IPS-20b (cell line): ENCODE measurements at regions not wholly inside any gene's neighbourhood (a gene's known extent, or its start where the extent isn't known, plus 50 kb on each side); places are given as distances from the start of the nearest gene placed in this dataset.

Experiments
- H3K27ac ChIP-seq: one replicate; pipeline ENCODE4 v1.5.1; 2013; ENCODE audit warnings: low read length
- H3K27me3 ChIP-seq: 2 replicates; pipeline ENCODE4 v1.6.1; 2013; ENCODE audit warnings: mild to moderate bottlenecking, low read length, inconsistent platforms; ENCODE audit not compliant: insufficient read depth
- H3K36me3 ChIP-seq: 2 replicates; pipeline ENCODE4 v1.6.1; 2013; ENCODE audit warnings: low read depth, mild to moderate bottlenecking, inconsistent platforms, low read length, moderate library complexity; ENCODE audit not compliant: insufficient read depth
- H3K4me1 ChIP-seq: 2 replicates; pipeline ENCODE4 v1.6.1; 2013; ENCODE audit warnings: mild to moderate bottlenecking, control low read depth, inconsistent platforms, low read length, moderate library complexity; ENCODE audit not compliant: insufficient read depth
- H3K4me3 ChIP-seq: 2 replicates; pipeline ENCODE4 v1.5.1; 2013; ENCODE audit warnings: mild to moderate bottlenecking, low read length, inconsistent platforms
- H3K9ac ChIP-seq: 2 replicates; pipeline ENCODE4 v1.6.1; 2013; ENCODE audit warnings: low read depth, mild to moderate bottlenecking, inconsistent platforms, low read length, moderate library complexity
- H3K9me3 ChIP-seq: 2 replicates; pipeline ENCODE4 v1.6.1; 2013; ENCODE audit warnings: mild to moderate bottlenecking, low read depth, low read length, inconsistent platforms; ENCODE audit not compliant: insufficient read depth

DNA sequence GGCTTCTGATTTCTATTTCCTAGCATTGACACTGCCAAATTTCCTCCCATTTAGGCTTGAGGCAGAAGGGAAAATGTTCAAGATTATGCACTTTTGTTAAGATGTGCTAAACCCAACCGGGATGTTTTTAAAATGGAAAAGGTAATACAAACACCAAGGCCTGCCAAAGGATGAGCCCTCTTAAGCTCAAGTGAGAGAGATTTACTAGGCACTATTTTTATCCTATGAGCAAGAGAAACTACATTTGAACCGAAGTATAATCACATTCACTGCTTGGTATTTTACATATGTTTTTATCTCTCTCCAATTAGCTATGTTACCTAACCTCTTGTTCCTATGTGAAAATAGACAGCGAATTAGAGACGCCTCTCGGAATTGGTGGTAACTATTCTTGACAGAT lies 295.8 kb downstream of the GABRB3 start:
- no peaks in the 10 kb centered on the region for H3K36me3 ChIP-seq
- H3K4me1 ChIP-seq, result no peaks in the 10 kb centered on the region; the same call in 1 of the 2 replicates
- H3K27me3 ChIP-seq, result no peaks in the 10 kb centered on the region
- H3K27ac ChIP-seq, result no peak overlapping the region
- no peak overlapping the region for H3K9ac ChIP-seq
- no peak overlapping the region for H3K4me3 ChIP-seq
- H3K9me3 ChIP-seq, result peaks cover 13% of the 10 kb centered on the region

DNA sequence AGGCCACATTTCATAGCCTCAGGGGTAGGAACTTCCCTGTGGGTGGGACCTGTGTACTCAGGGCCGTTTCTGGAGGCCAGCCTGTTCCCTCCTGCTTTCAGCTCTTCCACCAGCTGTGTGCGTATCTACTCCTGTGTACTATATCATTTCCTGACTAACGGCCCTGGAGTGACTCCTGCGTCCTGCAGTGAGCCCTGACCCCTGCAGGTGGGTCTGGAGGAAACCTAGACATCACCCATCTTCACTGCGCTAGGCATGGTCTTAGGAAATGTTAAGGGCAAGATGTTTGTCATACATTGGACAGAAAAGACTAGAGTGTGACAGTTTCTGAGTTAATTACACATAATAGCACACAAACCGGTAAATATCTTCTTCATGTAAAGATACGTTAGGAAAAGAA lies 297.3 kb downstream of the GABRB3 start:
- Histone ChIP-seq H3K36me3 (no peaks in the 10 kb centered on the region), H3K27me3 (no peaks in the 10 kb centered on the region), H3K9ac (no peak overlapping the region), H3K27ac (no peak overlapping the region), H3K9me3 (peaks cover 13% of the 10 kb centered on the region), H3K4me3 (no peak overlapping the region), H3K4me1 (no peaks in the 10 kb centered on the region; the same call in 1 of the 2 replicates)

DNA sequence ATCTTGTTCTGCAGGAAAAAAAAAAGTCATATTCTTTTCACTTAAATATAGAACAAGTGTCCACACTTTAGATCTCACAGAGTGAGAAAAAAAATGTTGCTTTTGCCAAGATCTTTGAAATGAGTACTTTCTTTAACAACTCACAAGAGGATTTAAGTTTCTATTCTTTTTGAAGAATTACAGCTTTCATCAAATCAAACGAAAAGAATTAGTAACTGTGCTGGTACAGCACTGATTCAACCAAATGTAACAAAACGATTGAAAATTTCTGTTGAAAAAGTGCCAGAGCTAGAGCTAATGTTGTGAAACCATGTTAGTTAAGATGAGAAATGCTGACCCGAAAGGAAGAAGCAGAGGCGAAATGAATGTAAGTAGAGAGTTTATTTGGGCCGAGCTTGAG lies 300.2 kb downstream of the GABRB3 start:
- Histone ChIP-seq H3K4me3 (no peak overlapping the region), H3K27ac (no peak overlapping the region), H3K9ac (no peak overlapping the region), H3K36me3 (no peaks in the 10 kb centered on the region), H3K4me1 (no peaks in the 10 kb centered on the region; the same call in 1 of the 2 replicates), H3K27me3 (no peaks in the 10 kb centered on the region), H3K9me3 (peaks cover 13% of the 10 kb centered on the region)

DNA sequence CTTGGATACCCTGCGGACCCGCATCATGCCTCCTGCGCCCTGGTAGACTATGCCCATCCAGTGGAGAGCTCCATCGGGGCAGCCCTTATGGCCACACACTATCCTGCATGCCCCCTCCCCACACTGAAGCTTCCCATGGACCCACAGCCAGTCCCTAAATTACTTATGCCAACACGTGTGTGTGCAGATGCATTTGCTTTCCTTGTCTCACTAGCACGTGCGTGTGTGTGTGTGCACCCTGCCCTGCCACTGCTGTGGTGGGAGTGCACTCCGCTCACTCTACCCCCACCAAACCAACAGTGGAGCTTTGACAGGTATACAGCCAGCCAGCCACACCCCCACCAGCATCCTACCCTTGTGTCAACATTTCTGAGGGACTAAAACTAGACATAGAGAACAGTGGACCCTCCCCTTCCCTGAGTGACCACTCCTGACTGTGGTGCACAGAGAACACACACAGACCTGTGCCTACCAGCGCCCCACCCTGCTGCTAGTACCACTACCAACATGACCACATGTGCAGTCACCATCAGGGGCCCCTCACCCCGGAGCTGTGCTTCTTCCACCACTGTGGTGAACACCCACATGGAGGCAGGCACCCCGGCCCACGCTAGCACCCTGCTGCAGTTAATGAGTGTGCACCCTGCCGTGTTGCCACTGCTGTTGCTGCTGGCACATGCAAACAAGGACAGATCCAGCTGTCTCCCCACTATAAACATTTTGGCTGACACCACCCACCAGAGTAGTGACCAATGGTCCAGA lies 310.8 kb downstream of the GABRB3 start:
- Histone ChIP-seq H3K9me3 (peaks cover 11% of the 10 kb centered on the region), H3K36me3 (no peaks in the 10 kb centered on the region), H3K4me1 (no peaks in the 10 kb centered on the region; the same call in 1 of the 2 replicates), H3K27me3 (no peaks in the 10 kb centered on the region), H3K9ac (no peak overlapping the region), H3K4me3 (no peak overlapping the region), H3K27ac (no peak overlapping the region)

DNA sequence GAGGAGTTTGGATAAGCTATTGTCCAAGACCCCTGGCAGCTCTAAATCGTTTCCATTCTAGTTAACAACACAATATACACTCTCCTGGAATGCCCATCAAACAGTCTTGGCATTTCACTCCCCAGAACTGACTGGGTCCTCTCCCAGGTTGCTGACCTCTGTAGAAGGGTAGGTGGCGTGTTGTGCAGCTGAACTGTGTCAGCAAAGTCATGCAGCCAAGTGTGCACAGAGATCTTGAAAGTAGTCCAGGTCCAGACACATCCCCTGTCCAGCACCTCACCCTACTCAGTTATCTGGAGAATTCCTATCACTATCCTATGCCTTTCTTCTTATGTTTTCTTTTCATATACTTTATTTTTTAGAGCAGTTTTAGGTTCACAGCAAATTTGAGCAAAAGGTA lies 312.7 kb downstream of the GABRB3 start:
- Histone ChIP-seq H3K4me1 (peaks cover 4% of the 10 kb centered on the region; the same call in 1 of the 2 replicates), H3K27ac (no peak overlapping the region), H3K27me3 (no peaks in the 10 kb centered on the region), H3K9me3 (peaks cover 14% of the 10 kb centered on the region), H3K9ac (no peak overlapping the region), H3K36me3 (no peaks in the 10 kb centered on the region), H3K4me3 (no peak overlapping the region)

DNA sequence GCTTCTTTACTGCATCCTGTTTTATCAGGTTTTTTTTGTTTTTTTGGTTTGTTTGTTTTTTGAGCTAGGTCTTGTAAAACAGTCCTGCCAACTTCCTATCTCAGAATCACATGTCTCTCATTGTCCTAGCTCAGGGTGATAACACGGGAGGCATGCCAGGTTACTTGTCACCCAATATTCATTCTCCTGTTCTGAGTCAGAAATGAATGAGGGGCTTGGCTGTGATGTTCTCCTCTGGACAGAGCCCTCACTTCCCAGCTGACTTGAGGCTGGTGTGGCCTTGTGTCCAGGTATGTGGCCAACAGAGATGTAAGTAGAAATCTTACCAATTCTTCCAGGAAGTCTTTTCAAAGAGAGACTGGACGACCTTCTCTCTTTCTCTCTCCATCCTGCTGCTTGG lies 317.0 kb downstream of the GABRB3 start:
- H3K36me3 ChIP-seq, result no peaks in the 10 kb centered on the region
- H3K4me1 ChIP-seq, result peaks cover 4% of the 10 kb centered on the region; the same call in 1 of the 2 replicates
- peaks cover 14% of the 10 kb centered on the region for H3K9me3 ChIP-seq

DNA sequence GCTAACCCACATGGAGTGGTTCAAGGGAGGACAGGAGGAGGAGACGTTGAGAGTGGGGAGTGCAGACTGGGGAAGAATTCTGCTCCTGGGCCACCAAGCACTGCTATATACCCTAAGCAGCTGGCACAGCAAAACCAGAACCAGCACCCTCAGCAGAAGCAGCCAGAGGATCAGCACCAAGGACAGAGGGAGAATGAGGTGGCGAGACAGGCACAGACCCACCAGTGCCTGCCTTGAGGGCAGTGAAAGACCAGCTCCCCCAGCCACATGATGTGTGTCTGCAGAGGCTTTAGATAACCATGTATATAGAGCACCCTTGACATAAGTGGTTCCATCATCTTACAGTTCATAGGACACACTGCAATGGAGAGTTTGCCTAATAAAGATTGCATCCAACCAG lies 319.0 kb downstream of the GABRB3 start:
- Histone ChIP-seq H3K4me3 (no peak overlapping the region), H3K9me3 (peaks cover 14% of the 10 kb centered on the region), H3K27me3 (no peaks in the 10 kb centered on the region), H3K9ac (no peak overlapping the region), H3K4me1 (peaks cover 14% of the 10 kb centered on the region), H3K27ac (no peak overlapping the region), H3K36me3 (no peaks in the 10 kb centered on the region)

More for the DNA sequence above, 317.0 kb downstream of the GABRB3 start:
- H3K27me3 ChIP-seq, result no peaks in the 10 kb centered on the region
- H3K4me3 ChIP-seq, result no peak overlapping the region
- H3K27ac ChIP-seq, result no peak overlapping the region
- no peak overlapping the region for H3K9ac ChIP-seq

DNA sequence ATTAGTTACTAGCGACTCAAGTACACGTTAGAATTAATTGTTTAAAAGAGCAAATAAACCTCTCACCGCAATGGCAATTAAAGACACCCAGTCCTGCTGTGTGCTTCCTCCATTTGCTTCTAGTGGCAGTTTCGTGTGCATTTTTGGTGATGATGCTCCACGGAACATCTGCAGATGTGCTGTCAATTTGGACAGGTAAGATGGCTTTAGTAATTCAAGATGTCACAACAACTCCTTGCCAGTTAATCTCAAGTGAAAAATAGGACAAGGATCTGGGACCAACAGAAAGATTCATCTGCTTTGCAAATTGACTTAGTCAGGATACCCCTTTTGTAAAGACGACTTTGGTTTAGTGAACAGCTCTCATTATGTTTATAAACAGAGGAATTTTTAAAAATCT lies 320.9 kb downstream of the GABRB3 start:
- peaks cover 2% of the 10 kb centered on the region for H3K9me3 ChIP-seq
- H3K27ac ChIP-seq, result no peak overlapping the region
- no peaks in the 10 kb centered on the region for H3K36me3 ChIP-seq
- no peak overlapping the region for H3K4me3 ChIP-seq
- H3K4me1 ChIP-seq, result peaks cover 16% of the 10 kb centered on the region
- H3K9ac ChIP-seq, result no peak overlapping the region
- H3K27me3 ChIP-seq, result no peaks in the 10 kb centered on the region

DNA sequence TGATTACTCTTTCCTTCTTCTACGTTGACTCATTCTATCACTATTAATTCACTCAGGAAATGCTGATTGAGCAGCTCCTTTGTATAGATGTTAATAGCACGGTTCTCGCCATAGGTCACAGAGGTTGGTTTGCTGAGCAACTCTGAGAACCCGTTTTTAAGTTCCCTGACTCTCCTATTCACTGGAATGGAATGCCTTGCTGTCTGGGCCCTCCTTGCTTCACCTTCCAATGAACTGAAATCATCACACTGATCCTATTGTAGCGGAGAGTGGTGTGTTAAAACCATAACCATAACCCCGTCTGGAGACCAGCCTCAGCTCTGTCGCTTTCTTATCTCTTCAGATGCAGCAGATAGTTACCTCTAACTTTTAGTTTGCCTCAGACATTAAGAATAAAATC lies 323.6 kb downstream of the GABRB3 start:
- no peaks in the 10 kb centered on the region for H3K27me3 ChIP-seq
- H3K4me1 ChIP-seq, result peaks cover 11% of the 10 kb centered on the region
- no peak overlapping the region for H3K9ac ChIP-seq
- no peaks in the 10 kb centered on the region for H3K9me3 ChIP-seq
- no peaks in the 10 kb centered on the region for H3K36me3 ChIP-seq
- H3K27ac ChIP-seq, result no peak overlapping the region
- no peak overlapping the region for H3K4me3 ChIP-seq

DNA sequence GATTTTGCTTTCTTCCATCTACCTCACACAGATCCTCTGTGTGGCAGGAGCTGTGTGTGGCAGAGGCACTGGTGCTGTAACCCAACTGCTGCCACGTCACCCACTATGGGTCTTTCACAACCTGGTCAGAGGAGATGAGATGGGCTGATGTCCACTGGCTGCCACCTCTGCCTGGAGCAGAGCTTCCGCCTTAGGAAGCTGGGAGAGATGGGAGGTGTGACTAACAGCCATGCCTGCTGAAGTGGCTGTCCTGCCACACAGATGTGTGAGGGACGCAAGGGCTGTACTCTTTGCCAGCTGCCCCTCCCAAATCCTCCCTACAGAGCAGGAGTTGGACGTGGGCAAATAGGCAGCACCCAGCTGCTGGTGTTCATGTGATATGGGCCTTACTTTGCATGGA lies 329.5 kb downstream of the GABRB3 start:
- no peaks in the 10 kb centered on the region for H3K9me3 ChIP-seq
- no peaks in the 10 kb centered on the region for H3K27me3 ChIP-seq
- H3K4me3 ChIP-seq, result no peak overlapping the region
- no peak overlapping the region for H3K27ac ChIP-seq
- no peak overlapping the region for H3K9ac ChIP-seq
- no peaks in the 10 kb centered on the region for H3K4me1 ChIP-seq
- no peaks in the 10 kb centered on the region for H3K36me3 ChIP-seq

DNA sequence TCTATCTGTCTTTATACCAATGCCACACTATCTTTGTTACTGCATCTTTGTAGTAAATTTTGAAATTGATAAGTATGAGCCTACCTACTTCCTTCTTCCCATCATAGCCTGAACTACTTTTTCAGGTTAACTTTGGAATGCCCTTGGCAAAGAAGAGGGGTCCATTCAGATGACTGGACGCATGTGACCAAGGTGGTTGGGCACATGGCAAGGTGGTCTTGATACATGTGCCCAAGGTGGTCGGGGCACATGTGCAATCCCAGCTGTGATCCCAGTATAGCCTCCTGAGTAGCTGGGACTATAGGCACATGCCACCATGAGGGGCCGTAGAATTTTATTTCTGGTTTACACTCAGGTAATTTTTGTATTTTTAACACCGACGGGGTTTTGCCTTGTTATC lies 330.2 kb downstream of the GABRB3 start:
- no peaks in the 10 kb centered on the region for H3K9me3 ChIP-seq
- H3K4me1 ChIP-seq, result no peaks in the 10 kb centered on the region
- H3K4me3 ChIP-seq, result no peak overlapping the region
- H3K27me3 ChIP-seq, result no peaks in the 10 kb centered on the region
- H3K36me3 ChIP-seq, result no peaks in the 10 kb centered on the region
- H3K27ac ChIP-seq, result no peak overlapping the region
- no peak overlapping the region for H3K9ac ChIP-seq

DNA sequence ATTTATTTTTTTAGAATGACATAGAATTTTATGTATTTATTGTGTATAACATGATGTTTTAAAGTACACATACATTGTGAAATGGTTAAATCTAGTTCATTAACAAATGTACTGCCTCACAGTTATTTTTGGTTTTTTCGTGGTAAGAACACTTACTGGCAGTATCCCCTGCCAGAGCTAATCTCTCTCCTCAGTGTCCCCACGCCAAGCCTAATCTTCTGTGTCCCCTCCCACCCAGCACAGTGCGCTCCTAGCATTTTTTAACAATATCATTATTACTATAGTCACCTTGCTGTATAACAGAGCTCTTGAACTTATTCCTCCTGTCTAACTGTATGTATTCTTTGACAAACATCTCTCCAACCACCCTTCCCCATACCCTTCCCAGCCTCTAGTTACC lies 333.2 kb downstream of the GABRB3 start:
- Histone ChIP-seq H3K9me3 (no peaks in the 10 kb centered on the region), H3K4me3 (no peak overlapping the region), H3K9ac (no peak overlapping the region), H3K27me3 (no peaks in the 10 kb centered on the region), H3K36me3 (no peaks in the 10 kb centered on the region), H3K4me1 (no peaks in the 10 kb centered on the region), H3K27ac (no peak overlapping the region)
